ENCODE measurements at regions not wholly inside any gene's neighbourhood (a gene's known extent, or its start where the extent isn't known, plus 50 kb on each side); places are given as distances from the start of the nearest gene placed in this dataset.

DNA sequence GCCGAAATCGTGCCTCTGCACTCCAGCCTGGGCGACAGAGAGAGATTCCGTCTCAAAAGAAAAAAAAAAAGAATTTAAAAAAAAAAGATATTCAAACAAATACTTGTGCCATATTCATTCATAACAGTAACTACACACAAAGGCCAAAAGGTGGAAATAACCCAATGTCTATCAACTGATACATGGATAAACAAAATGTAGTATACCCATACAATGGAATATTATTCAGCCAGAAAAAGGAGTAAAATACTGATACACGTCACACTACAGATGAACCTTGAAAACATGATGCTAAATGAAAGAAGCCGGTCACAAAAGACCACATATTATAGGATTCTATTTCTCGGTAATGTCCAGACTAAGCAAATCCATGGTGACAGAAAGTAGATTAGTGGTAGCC is 109.4 kb upstream of the SOD1 start:
- TF ChIP-seq, protein P1, sequence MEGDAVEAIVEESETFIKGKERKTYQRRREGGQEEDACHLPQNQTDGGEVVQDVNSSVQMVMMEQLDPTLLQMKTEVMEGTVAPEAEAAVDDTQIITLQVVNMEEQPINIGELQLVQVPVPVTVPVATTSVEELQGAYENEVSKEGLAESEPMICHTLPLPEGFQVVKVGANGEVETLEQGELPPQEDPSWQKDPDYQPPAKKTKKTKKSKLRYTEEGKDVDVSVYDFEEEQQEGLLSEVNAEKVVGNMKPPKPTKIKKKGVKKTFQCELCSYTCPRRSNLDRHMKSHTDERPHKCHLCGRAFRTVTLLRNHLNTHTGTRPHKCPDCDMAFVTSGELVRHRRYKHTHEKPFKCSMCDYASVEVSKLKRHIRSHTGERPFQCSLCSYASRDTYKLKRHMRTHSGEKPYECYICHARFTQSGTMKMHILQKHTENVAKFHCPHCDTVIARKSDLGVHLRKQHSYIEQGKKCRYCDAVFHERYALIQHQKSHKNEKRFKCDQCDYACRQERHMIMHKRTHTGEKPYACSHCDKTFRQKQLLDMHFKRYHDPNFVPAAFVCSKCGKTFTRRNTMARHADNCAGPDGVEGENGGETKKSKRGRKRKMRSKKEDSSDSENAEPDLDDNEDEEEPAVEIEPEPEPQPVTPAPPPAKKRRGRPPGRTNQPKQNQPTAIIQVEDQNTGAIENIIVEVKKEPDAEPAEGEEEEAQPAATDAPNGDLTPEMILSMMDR (IDR thresholded peaks at IDR 0.05; ENCODE audit: insufficient read depth, low read length): no peak
- TF ChIP-seq, protein P2, sequence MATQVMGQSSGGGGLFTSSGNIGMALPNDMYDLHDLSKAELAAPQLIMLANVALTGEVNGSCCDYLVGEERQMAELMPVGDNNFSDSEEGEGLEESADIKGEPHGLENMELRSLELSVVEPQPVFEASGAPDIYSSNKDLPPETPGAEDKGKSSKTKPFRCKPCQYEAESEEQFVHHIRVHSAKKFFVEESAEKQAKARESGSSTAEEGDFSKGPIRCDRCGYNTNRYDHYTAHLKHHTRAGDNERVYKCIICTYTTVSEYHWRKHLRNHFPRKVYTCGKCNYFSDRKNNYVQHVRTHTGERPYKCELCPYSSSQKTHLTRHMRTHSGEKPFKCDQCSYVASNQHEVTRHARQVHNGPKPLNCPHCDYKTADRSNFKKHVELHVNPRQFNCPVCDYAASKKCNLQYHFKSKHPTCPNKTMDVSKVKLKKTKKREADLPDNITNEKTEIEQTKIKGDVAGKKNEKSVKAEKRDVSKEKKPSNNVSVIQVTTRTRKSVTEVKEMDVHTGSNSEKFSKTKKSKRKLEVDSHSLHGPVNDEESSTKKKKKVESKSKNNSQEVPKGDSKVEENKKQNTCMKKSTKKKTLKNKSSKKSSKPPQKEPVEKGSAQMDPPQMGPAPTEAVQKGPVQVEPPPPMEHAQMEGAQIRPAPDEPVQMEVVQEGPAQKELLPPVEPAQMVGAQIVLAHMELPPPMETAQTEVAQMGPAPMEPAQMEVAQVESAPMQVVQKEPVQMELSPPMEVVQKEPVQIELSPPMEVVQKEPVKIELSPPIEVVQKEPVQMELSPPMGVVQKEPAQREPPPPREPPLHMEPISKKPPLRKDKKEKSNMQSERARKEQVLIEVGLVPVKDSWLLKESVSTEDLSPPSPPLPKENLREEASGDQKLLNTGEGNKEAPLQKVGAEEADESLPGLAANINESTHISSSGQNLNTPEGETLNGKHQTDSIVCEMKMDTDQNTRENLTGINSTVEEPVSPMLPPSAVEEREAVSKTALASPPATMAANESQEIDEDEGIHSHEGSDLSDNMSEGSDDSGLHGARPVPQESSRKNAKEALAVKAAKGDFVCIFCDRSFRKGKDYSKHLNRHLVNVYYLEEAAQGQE (IDR thresholded peaks at IDR 0.05; ENCODE audit: insufficient replicate concordance, low read depth): no peak
- TF ChIP-seq POLR2AphosphoS5 (IDR thresholded peaks at IDR 0.05; ENCODE audit: low read depth): no peak
- no peak for TF ChIP-seq GABPA (IDR thresholded peaks at IDR 0.05; ENCODE audit: low read depth)

Measured in HL-60 (cell line).